Left lung (tissue), 4 donors: ENCODE measurements at regions not wholly inside any gene's neighbourhood (a gene's known extent, or its start where the extent isn't known, plus 50 kb on each side); places are given as distances from the start of the nearest gene placed in this dataset.

Source experiments
- ATAC-seq: fragments of 200-7000 bp; cut with Tn5 transposase; one replicate; pipeline ENCODE4 v1.9.1; 2020; ENCODE audit warnings: moderate library complexity
- DNase-seq, 4 donors: peaks; one replicate each; pipeline ENCODE4 v3.0.0-alpha.2; 2013 to 2020
- H3K27ac ChIP-seq, 2 donors: fragments of 200-600 bp; sonication (generic) in 1 of 2; one replicate each; pipeline versions ENCODE4 v1.5.0 to v1.8.0; 2020 to 2021
- H3K27me3 ChIP-seq, 2 donors: fragments of 200-600 bp; sonication (generic) in 1 of 2; one replicate each; pipeline versions ENCODE4 v1.5.0 to v1.8.0; 2020 to 2021
- H3K36me3 ChIP-seq, 2 donors: fragments of 200-600 bp; sonication (generic) in 1 of 2; one replicate each; pipeline versions ENCODE4 v1.5.0 to v1.8.0; 2020 to 2021
- H3K4me1 ChIP-seq, 2 donors: fragments of 200-600 bp; one replicate each; pipeline ENCODE4 v1.8.0; 2021
- H3K4me3 ChIP-seq, 2 donors: fragments of 200-600 bp; sonication (generic) in 1 of 2; one replicate each; pipeline versions ENCODE4 v1.5.0 to v1.8.0; 2020 to 2021; ENCODE audit warnings: mild to moderate bottlenecking in 1 of 2
- H3K9me3 ChIP-seq, 2 donors: fragments of 200-600 bp; sonication (generic) in 1 of 2; one replicate each; pipeline versions ENCODE4 v1.5.0 to v1.8.0; 2020 to 2021
- intact Hi-C, 2 donors: fragments of 100-400 bp; cut with DNase I; formaldehyde crosslinking; loops; one replicate each; pipeline versions ENCODE4 v1.11.2 to v1.14.2; 2022
- TF ChIP-seq, protein P1 (sequence below), 2 donors: fragments of 200-600 bp; sonication (generic) in 1 of 2; IDR thresholded peaks; one replicate each; pipeline versions ENCODE4 v1.5.0 to v1.8.0; 2021; ENCODE audit warnings: antibody characterized with exemption in 2 of 2
- donor health status: DM: no; HTN: yes; CAD: no.
- donor health status: DM: no; HTN: no; CAD: no.

DNA sequence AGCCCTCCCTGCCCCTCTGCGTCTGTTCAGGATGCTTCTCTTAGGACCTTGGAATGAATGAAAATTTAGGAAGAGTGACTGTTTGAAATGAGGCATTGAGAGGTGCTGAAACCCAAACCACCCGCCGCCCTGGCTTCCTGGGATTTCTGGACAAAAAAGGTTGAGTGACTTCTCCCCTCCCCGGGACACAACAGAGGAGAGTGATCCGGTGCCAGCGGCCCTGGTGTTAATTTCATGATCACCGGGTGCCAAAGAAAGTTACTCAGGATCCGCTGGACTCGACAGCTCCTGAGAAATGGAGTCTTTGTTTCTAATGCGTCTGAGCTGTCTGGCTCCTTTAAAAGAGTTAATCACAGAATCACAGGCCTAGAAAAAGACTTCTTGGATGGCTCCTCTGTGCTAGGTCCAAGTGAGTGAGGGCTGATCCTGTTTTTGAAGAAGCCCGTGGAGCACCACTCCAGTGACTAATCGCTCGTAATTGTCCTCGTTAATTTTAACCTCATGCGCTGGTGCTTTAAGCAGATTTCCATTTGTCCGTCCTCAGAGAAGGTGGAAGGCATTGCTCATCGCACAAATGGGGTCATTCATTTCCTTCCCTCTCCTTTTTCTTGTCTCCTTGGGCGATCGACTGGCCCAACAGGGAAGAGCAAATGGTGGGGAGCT, 144.4 kb upstream of the ZFHX3 start:
- H3K27me3 ChIP-seq: no peaks in the 10 kb centered on the region
- intact Hi-C loops: no loop called here
- no peaks in the 10 kb centered on the region for H3K36me3 ChIP-seq
- ATAC-seq (no peak), DNase-seq (no peak)
- no peak overlapping the region for H3K4me3 ChIP-seq
- no peak overlapping the region for H3K27ac ChIP-seq
- TF ChIP-seq, protein P1, sequence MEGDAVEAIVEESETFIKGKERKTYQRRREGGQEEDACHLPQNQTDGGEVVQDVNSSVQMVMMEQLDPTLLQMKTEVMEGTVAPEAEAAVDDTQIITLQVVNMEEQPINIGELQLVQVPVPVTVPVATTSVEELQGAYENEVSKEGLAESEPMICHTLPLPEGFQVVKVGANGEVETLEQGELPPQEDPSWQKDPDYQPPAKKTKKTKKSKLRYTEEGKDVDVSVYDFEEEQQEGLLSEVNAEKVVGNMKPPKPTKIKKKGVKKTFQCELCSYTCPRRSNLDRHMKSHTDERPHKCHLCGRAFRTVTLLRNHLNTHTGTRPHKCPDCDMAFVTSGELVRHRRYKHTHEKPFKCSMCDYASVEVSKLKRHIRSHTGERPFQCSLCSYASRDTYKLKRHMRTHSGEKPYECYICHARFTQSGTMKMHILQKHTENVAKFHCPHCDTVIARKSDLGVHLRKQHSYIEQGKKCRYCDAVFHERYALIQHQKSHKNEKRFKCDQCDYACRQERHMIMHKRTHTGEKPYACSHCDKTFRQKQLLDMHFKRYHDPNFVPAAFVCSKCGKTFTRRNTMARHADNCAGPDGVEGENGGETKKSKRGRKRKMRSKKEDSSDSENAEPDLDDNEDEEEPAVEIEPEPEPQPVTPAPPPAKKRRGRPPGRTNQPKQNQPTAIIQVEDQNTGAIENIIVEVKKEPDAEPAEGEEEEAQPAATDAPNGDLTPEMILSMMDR (IDR thresholded peaks at IDR 0.05): no peak
- H3K4me1 ChIP-seq: no peaks in the 10 kb centered on the region
- H3K9me3 ChIP-seq: no peaks in the 10 kb centered on the region

DNA sequence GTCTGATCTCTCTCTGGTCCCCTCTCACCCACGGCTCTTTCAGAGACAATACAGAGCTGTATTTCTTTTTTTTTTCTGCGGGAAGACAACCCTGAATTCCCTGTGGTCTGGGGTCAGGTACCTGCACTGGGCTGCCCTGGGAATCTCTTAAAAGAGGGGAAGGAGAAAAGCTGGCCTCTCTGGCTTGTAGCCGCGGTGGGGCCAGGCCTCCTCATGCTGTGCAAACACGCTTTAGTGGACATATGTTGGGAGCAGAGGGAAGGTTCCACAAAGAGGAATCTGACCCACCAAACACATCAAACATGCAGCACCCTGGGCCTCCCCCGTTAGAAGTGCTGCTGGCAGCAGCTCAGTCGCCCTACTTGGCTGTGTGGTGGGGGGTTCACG, 143.7 kb upstream of the ZFHX3 start:
- no peaks in the 10 kb centered on the region for H3K27me3 ChIP-seq
- no peaks in the 10 kb centered on the region for H3K9me3 ChIP-seq
- H3K27ac ChIP-seq: no peak overlapping the region
- DNase-seq (no peak), ATAC-seq (no peak)
- intact Hi-C loops: no loop called here
- no peaks in the 10 kb centered on the region for H3K4me1 ChIP-seq
- H3K36me3 ChIP-seq: no peaks in the 10 kb centered on the region
- no peak overlapping the region for H3K4me3 ChIP-seq
- TF ChIP-seq, protein P1 (IDR thresholded peaks at IDR 0.05): no peak

DNA sequence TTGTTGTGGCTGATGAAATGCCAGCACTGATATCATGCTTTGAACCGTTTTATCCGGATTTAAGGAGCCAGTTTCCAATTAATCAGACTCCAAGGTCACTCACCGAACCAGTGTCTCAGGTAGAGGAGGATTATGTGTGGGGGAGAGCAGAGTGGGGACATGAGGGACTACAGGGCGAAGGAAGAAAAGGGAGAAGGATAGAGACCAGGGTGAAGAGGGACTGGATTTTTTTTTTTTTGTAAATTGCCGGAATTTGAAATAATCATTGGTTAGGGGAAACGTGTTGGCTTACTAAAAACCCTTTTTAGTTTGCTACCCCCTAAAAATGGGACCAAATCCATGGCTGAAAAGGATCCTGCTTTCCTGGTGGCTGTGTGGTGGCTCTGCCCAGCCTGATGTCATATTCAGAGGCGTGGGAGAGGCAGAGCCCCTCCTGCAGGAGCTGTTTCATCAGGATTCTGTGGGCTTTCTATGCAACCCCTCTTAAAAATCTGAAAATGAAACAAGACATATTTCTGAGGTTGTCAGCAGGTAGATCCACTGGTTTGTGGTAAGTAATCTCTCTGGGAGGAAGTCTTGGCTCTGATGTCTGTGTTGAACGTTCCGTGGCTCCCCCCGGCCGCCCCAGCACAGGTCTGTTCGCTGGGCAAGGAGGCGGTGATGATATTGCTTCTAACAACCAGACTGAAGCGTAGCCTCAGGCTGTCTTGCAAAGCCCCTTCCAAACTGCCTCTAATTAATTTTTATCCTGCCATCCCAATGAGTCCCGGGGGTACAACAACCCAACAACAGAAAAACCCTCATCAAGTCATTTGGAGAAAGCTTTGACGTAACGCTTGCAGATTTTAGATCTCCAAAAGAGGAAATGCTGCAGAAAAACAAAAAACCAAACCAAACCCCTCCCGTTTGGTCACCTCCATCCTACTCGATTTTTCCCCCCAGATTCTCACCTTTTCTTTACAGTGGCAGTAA, 143.0 kb upstream of the ZFHX3 start:
- no peaks in the 10 kb centered on the region for H3K9me3 ChIP-seq
- TF ChIP-seq, protein P1 (IDR thresholded peaks at IDR 0.05): no peak
- no peak for ATAC-seq
- no peak overlapping the region for H3K27ac ChIP-seq
- no peaks in the 10 kb centered on the region for H3K4me1 ChIP-seq
- no peaks in the 10 kb centered on the region for H3K27me3 ChIP-seq
- intact Hi-C loops: no loop called here
- DNase-seq: no peak
- no peak overlapping the region for H3K4me3 ChIP-seq
- H3K36me3 ChIP-seq: no peaks in the 10 kb centered on the region

DNA sequence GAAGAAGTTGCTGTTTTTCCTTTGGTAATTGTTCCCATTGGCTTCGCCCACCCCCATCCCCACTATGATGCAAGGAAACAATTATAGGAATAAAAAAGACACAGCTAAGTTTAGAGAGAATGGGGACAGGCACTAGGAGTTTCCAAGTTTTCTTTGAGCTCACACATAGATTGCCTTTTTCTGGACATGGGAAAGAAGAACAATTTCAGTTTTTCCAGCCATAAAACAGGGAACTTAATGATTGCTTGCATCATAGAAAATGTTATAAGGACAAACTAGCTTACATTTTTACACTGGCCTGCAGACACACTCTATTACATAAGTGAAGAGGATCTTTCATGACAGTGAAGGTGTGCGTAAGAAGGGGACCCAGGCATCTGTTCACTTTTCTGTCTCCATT, 142.3 kb upstream of the ZFHX3 start:
- H3K4me3 ChIP-seq: no peak overlapping the region
- DNase-seq (no peak), ATAC-seq (no peak)
- H3K9me3 ChIP-seq: no peaks in the 10 kb centered on the region
- no peaks in the 10 kb centered on the region for H3K4me1 ChIP-seq
- no peaks in the 10 kb centered on the region for H3K27me3 ChIP-seq
- intact Hi-C loops: no loop called here
- no peaks in the 10 kb centered on the region for H3K36me3 ChIP-seq
- no peak overlapping the region for H3K27ac ChIP-seq
- TF ChIP-seq, protein P1 (IDR thresholded peaks at IDR 0.05): no peak

DNA sequence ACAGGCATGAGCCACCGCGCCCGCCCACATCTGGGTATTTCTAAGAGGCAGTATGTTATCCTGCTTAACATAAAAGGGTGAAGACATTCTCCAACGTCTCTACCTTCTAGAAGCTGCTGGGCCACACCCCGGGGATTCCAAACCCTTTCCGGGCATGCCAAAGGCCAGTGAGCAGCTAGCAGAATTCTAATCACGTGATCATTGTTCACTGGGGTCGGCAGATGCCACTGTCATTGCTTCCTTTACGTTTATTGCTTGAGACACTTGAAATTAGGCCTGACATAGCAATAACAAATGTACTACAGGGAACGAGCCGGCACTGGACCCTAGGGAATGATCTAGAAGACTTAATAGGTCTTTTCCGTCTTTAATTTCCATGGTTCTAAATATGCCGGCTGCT, 141.2 kb upstream of the ZFHX3 start:
- Histone ChIP-seq H3K27me3 (no peaks in the 10 kb centered on the region), H3K9me3 (no peaks in the 10 kb centered on the region), H3K4me1 (no peaks in the 10 kb centered on the region), H3K27ac (no peak overlapping the region), H3K4me3 (no peak overlapping the region), H3K36me3 (no peaks in the 10 kb centered on the region)
- no peak for DNase-seq
- TF ChIP-seq, protein P1 (IDR thresholded peaks at IDR 0.05): no peak
- no peak for ATAC-seq
- intact Hi-C loops: no loop called here
